ENCODE measurements at regions not wholly inside any gene's neighbourhood (a gene's known extent, or its start where the extent isn't known, plus 50 kb on each side); places are given as distances from the start of the nearest gene placed in this dataset.
A peak's percentile ranks its signal among the peaks of the same experiment; 100 is the strongest.
"Not testable (repeated sequence)": the region's sequence is repeated elsewhere in the genome, so short reads cannot be mapped to it uniquely, and the experiment has no call there.

DNA sequence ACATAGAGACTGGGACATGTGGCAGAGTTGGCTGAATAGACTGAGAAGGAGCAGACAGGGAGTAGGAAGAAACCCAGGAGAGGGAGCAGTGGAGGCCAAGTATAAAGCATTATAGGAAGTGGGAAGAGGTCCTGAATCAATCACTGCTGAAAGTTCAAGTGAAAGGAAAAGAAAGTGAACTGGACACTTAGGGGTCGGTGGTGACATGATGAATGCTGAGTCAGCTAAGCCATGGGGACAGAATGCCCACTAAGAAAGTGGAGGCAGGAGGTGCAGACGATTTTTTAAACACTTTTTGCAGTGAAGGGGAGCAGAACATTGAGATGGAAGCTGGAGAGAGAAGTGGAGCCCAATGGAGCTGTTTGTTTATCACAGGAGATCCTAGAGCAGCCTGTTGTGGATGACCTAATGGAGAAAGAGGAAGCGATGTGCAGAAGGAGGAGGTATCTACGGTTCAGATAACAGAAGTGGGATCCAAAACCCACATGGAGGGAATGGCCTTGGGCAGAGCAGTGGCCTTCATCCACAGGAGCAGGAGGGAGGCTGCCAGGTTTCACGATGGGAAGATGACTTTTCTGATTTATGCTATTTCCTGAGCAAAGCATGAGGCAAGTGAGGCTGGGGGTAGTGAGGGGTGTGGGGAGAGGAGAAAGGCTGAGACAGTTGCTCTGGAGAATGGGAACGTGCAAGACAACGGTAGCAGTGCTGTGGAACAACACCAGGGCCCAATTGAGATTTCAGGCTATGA lies 208.2 kb downstream of the RPLP1 start:
- DNase-seq: no peak

DNA sequence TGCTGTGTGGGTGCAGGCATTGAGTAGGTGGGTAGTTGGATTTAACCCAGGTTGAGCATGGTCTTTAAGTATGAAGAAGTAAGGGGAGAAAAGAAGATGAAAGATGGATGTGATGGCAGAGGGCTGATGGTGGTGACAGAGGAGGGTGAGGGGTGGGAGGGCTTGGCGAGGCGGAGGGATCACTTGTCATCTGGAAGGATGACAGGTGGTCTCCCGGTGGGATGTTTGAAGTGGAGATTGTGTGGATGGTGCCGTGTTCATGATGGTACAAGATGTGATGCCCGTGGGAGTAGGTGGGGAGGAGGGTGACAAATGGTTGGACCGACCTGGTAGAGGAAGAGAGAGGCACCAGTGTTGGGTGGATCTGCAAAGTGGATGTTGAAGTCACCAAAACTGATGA lies 208.8 kb downstream of the RPLP1 start:
- no peak for DNase-seq

DNA sequence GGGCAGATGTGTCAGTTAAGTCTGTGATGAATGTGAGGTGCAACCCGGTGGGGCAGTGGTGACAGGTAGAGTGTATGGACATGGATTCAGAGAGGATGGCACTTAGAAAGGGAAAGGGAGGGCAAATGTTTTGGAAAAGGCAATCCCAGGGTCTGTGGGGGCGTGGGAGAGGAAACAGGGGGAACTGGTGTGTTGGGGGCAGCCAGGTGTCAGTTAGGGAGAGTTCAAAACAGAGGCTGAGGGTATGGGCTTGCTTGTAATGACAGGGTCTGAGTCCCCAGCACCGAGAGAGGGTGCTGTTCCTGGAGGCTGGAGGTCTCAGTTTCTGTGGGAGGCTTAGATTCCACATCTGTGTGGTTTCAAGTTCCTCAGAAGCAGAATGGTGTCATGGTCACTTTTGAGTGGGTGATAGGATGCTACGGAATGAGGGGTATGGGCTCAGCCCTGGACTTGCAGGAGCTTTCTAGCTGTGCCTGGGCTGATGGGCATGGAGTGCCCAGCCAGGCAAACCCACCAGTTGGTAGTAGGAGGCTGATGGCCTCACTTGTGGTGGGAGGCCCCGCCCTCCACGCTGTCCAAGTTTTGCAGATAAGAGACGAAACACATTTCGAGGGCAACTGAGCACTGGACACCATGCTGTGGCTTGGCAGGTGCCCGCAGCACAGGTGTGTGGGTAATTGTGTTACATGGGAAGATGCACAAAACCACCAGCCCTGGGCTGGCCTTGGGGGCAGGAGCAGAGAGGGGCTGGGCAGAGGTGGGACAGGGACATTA lies 209.4 kb downstream of the RPLP1 start:
- DNase-seq: no peak

- no peak for DNase-seq
Observed at GRCh38 chr15:69662645-69663000, 210.0 kb downstream of the RPLP1 start.

- DNase-seq: no peak
Observed at GRCh38 chr15:69663441-69663840, 210.8 kb downstream of the RPLP1 start.

DNA sequence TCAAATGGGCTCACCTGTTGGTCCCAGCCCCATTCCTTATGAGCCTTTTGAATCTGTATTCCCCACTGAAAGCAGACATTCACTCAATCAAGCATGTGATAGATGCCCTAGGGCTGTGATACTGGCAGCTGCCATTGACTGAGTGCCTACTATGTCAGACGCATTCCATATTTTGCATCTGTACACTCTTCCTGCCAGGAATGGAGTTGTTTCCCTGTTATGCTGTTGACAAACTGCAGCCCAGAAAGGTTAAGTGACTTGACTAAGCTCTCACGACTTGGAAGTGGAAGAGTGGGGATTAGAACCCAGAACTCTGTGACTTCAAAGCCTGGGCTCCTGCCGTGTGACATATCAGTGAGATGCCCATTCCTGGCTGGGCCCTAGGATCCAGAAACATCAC lies 211.4 kb downstream of the RPLP1 start:
- no peak for DNase-seq

- DNase-seq: no peak
Observed at GRCh38 chr15:69664572-69665571, 212.3 kb downstream of the RPLP1 start.

DNA sequence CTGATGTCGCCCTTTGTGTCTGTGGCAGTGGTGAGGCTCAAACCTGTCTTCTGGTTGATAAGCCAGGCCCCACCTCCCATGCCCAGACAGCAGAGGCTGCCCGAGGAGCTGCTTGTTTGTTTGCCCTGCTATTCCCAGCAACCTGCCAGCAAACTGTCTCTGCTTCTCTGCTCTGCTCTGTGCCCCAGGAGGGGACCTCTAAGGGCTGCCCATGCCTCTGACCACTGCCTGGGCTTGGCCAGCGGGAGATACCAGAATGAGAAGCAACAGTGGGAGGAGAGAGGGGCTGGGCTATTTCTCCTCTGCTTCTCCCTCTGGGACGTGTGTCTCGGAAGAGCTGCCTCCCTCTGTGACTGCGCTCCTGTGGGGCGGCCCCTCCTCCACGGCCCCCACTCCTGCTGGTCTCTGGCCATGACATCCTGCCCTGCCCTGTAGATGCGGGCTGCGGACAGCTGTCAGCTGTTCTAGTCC lies 213.1 kb downstream of the RPLP1 start:
- no peak for DNase-seq

DNA sequence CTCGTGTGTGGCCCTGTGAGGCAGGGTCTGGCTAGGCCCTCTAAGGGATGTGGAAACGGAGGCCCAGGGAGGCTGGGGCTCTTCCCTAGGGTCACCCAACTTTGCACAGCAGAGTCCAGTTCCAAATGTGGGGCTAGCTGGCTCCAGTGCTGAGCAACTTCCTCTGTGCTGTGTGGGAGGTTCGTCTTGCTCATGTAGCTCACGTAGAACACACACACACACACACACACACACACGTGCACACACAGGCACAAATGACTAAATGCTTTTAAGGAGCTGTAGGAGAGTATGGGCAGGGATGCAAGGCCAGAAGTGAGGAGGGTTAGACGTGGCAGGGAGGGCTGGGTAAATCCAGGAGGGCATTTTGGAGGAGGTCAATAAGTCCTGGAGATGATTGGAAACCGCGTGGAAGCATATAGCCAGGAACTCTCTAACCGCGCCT lies 213.8 kb downstream of the RPLP1 start:
- DNase-seq: no peak

DNA sequence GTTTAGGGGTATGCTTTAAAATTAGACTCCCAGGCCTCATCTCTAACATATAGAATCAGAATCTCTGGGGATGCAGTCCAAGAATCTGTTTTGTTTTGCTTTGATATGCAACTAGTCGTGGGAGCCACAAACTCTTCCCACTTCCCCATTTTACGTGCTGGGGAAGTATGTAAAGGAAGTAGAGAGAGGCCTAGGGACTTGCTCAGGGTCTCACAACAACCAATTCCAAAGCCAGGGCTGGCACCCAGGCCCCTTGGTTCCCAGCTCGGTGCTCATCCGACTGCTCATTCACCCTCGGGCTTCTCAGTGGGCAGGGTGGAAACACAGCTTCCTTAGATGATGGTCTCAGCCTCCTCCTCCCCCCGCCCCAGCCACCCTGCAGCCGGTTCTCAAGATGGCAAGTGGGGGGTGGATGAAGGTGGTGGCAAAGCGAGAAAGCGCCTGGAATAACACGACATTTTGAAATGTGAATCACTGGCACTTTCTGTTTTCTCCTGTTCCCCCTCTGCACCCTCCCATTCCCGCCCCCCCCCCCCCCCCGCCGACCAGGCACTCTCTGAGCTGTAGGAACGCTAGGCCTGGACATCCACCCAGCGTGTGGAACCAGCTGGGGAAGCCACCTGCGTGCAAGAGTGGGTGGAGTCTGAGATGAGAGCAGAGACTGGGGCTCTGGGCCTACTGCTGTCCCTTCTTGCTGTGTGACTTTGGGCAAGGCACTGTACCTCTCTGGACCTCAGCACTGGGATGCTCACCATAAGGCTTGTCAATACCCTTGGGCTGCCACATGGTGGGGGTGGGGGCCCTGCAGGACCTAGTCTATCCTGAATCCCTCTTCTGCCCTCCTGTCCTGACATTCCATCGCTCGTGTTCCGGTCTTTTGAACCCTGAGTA lies 214.5 kb downstream of the RPLP1 start:
- no peak for DNase-seq

- no peak for DNase-seq
Observed at GRCh38 chr15:69668039-69668705, 215.6 kb downstream of the RPLP1 start.

DNA sequence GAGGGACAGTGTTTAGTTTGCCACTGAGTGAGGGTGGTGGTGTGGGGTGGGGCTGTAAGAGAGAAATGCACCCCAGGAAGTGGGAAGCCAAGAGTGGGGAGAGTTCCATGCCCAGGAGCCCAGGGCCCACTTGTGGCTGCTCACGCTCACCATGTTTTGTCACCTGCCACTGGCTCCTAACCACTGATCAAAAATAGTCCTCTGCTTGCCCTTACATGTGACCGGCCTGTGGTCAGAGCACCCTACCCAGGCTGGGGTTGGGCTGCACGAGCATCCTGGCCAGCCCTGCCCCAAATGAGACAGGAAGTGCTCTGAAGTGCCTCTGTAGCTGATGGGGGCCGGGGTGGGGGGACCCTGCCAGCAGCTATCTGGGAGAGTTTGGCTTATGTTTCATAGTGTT lies 216.3 kb downstream of the RPLP1 start:
- DNase-seq: no peak

GRCh38 chr15:69669446-69669845 lies 216.8 kb downstream of the RPLP1 start:
- no peak for DNase-seq

GRCh38 chr15:69673291-69673881 lies 220.8 kb downstream of the RPLP1 start:
- DNase-seq: no peak

- DNase-seq: no peak
Observed at GRCh38 chr15:69675731-69676130, 223.1 kb downstream of the RPLP1 start.

DNA sequence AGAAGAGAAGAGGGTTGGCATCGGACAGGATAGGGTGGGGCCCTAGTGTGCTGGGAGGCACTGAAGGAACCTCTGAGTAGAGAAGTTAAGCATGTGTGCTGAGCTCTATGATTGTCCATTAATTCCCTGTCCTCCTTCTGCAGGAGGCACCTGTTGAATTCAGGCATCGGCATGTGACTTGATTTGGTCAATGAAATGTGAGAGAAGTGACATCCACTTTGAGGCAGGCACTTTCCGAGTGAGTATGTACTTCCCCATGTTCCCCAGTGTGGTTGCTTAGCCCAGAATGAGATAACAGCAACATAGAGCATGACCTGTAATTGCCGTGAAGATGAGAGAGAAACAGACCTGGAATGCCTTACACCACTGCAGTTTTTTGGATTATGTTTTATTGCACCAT lies 224.8 kb downstream of the RPLP1 start:
- DNase-seq: no peak

- DNase-seq: no peak
Observed at GRCh38 chr15:69679623-69680228, 227.1 kb downstream of the RPLP1 start.

DNA sequence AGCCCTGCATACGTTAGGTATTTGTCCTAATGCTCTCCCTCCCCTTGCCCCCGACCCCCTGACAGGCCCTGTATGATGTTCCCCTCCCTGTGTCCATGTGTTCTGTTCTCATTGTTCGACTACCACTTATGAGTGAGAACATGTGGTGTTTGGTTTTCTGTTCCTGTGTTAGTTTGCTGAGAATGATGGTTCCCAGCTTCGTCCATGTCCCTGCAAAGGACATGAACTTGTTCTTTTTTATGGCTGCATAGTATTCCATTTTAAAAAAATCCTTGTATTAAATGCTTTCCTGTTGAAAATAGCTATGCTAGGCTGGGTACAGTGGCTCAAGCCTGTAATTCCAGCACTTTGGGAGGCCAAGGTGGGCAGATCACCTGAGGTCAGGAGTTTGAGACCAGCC lies 232.2 kb downstream of the RPLP1 start:
- DNase-seq: not testable (repeated sequence)

GRCh38 chr15:69685512-69686452 lies 233.2 kb downstream of the RPLP1 start:
- peak; percentile 66 for DNase-seq

Data from NCI-H2029 treated with DMSO at 0.1 percent for 48 hours (cell line).